ENCODE measurements at regions not wholly inside any gene's neighbourhood (a gene's known extent, or its start where the extent isn't known, plus 50 kb on each side); places are given as distances from the start of the nearest gene placed in this dataset.

- TF ChIP-seq CTCF (conservative IDR thresholded peaks at IDR 0.05) = no peak
- no peak overlapping the region for H3K4me3 Mint-ChIP-seq
- 88 to 96% methylated on average over 3 to 5 of the region's 5 CpGs for WGBS, 2 experiments (ENCODE audit: insufficient coverage in 1 of 2, insufficient read length in 1 of 2)
Observed at GRCh38 chr1:29417971-29418370, 181.6 kb downstream of the PTPRU start.

GRCh38 chr1:29417147-29417858, 181.0 kb downstream of the PTPRU start:
- Histone ChIP-seq H3K9me3 (ENCODE audit: control insufficient read depth, low read length) (peaks cover 8% of the 10 kb centered on the region), H3K9ac (ENCODE audit: extremely low read depth, low read length, poor library complexity, severe bottlenecking) (no peak overlapping the region), H3K4me3 (ENCODE audit: low read length) (no peak overlapping the region), H3K36me3 (ENCODE audit: control insufficient read depth, insufficient read depth, low read length) (no peaks in the 10 kb centered on the region), H3K27ac (ENCODE audit: low read depth, low read length) (no peak overlapping the region), H3K27me3 (ENCODE audit: control insufficient read depth, insufficient read depth, low read length, poor library complexity, severe bottlenecking) (no peaks in the 10 kb centered on the region), H3K4me1 (ENCODE audit: control insufficient read depth, insufficient read depth, low read length) (no peaks in the 10 kb centered on the region)
- Mint-ChIP-seq H3K4me1 (peaks cover 16% of the 10 kb centered on the region), H3K27ac (no peak overlapping the region), H3K4me3 (no peak overlapping the region), H3K27me3 (ENCODE audit: insufficient read depth) (peaks cover 4% of the 10 kb centered on the region), H3K36me3 (ENCODE audit: low read depth) (no peaks in the 10 kb centered on the region), H3K9me3 (peaks cover 7% of the 10 kb centered on the region)
- no peak for DNase-seq
- 94 to 100% methylated on average over 8 to 14 of the region's 14 CpGs for WGBS, 2 experiments (ENCODE audit: insufficient coverage in 1 of 2, insufficient read length in 1 of 2)
- no peak for TF ChIP-seq CTCF (conservative IDR thresholded peaks at IDR 0.05)

More at GRCh38 chr1:29417971-29418370, 181.6 kb downstream of the PTPRU start:
- Histone ChIP-seq H3K27ac (ENCODE audit: low read depth, low read length) (no peak overlapping the region), H3K36me3 (ENCODE audit: control insufficient read depth, insufficient read depth, low read length) (no peaks in the 10 kb centered on the region), H3K9me3 (ENCODE audit: control insufficient read depth, low read length) (peaks cover 8% of the 10 kb centered on the region), H3K9ac (ENCODE audit: extremely low read depth, low read length, poor library complexity, severe bottlenecking) (no peak overlapping the region), H3K4me3 (ENCODE audit: low read length) (no peak overlapping the region), H3K4me1 (ENCODE audit: control insufficient read depth, insufficient read depth, low read length) (no peaks in the 10 kb centered on the region), H3K27me3 (ENCODE audit: control insufficient read depth, insufficient read depth, low read length, poor library complexity, severe bottlenecking) (no peaks in the 10 kb centered on the region)
- Mint-ChIP-seq H3K27me3 (ENCODE audit: insufficient read depth) (peaks cover 2% of the 10 kb centered on the region), H3K9me3 (peaks cover 7% of the 10 kb centered on the region), H3K4me1 (peaks cover 16% of the 10 kb centered on the region), H3K27ac (no peak overlapping the region), H3K36me3 (ENCODE audit: low read depth) (no peaks in the 10 kb centered on the region)
- DNase-seq = no peak

GRCh38 chr1:29416267-29417146, 180.2 kb downstream of the PTPRU start:
- H3K9me3 ChIP-seq (ENCODE audit: control insufficient read depth, low read length) = peaks cover 8% of the 10 kb centered on the region
- no peaks in the 10 kb centered on the region for H3K36me3 Mint-ChIP-seq (ENCODE audit: low read depth)
- TF ChIP-seq CTCF (conservative IDR thresholded peaks at IDR 0.05) = peak; percentile 69
- no peak overlapping the region for H3K27ac Mint-ChIP-seq
- peaks cover 4% of the 10 kb centered on the region for H3K27me3 Mint-ChIP-seq (ENCODE audit: insufficient read depth)
- peaks cover 16% of the 10 kb centered on the region for H3K4me1 Mint-ChIP-seq
- 86 to 87% methylated on average over 8 to 13 of the region's 13 CpGs for WGBS, 2 experiments (ENCODE audit: insufficient coverage in 1 of 2, insufficient read length in 1 of 2)
- H3K27ac ChIP-seq (ENCODE audit: low read depth, low read length) = no peak overlapping the region
- peaks cover 6% of the 10 kb centered on the region for H3K9me3 Mint-ChIP-seq
- no peaks in the 10 kb centered on the region for H3K27me3 ChIP-seq (ENCODE audit: control insufficient read depth, insufficient read depth, low read length, poor library complexity, severe bottlenecking)
- DNase-seq = peak; percentile 63
- H3K4me3 ChIP-seq (ENCODE audit: low read length) = no peak overlapping the region
- H3K9ac ChIP-seq (ENCODE audit: extremely low read depth, low read length, poor library complexity, severe bottlenecking) = no peak overlapping the region
- H3K4me3 Mint-ChIP-seq = no peak overlapping the region
- H3K36me3 ChIP-seq (ENCODE audit: control insufficient read depth, insufficient read depth, low read length) = no peaks in the 10 kb centered on the region
- H3K4me1 ChIP-seq (ENCODE audit: control insufficient read depth, insufficient read depth, low read length) = no peaks in the 10 kb centered on the region

Data from endodermal cell (in vitro differentiated cells).